ENCODE measurements at regions not wholly inside any gene's neighbourhood (a gene's known extent, or its start where the extent isn't known, plus 50 kb on each side); places are given as distances from the start of the nearest gene placed in this dataset.

GRCh38 chr13:89862691-89863036, 1484.8 kb upstream of the MIR17HG start:
- H3K9ac ChIP-seq (ENCODE audit: low read length in 5 of 5) = no peak overlapping the region
- H3K36me3 ChIP-seq (ENCODE audit: control insufficient read depth in 5 of 5, insufficient read depth in 5 of 5, low read length in 5 of 5) = no peaks in the 10 kb centered on the region
- no peaks in the 10 kb centered on the region for H3K4me1 ChIP-seq (ENCODE audit: control insufficient read depth in 5 of 5, insufficient read depth in 5 of 5, low read length in 5 of 5)
- H3K4me3 ChIP-seq (ENCODE audit: low read depth in 1 of 5, low read length in 5 of 5) = no peak overlapping the region
- H3K27me3 ChIP-seq (ENCODE audit: control insufficient read depth in 5 of 5, insufficient read depth in 4 of 5, low read length in 5 of 5) = no peaks in the 10 kb centered on the region
- H3K9me3 ChIP-seq (ENCODE audit: control insufficient read depth in 5 of 5, low read length in 5 of 5) = no peaks in the 10 kb centered on the region
- H3K27ac ChIP-seq (ENCODE audit: low read depth, low read length) = no peak overlapping the region

GRCh38 chr13:89865164-89866064, 1482.1 kb upstream of the MIR17HG start:
- Histone ChIP-seq H3K4me1 (ENCODE audit: control insufficient read depth in 5 of 5, insufficient read depth in 5 of 5, low read length in 5 of 5) (no peaks in the 10 kb centered on the region), H3K36me3 (ENCODE audit: control insufficient read depth in 5 of 5, insufficient read depth in 5 of 5, low read length in 5 of 5) (no peaks in the 10 kb centered on the region), H3K9ac (ENCODE audit: low read length in 5 of 5) (no peak overlapping the region), H3K4me3 (ENCODE audit: low read depth in 1 of 5, low read length in 5 of 5) (no peak overlapping the region), H3K27ac (ENCODE audit: low read depth, low read length) (no peak overlapping the region), H3K27me3 (ENCODE audit: control insufficient read depth in 5 of 5, insufficient read depth in 4 of 5, low read length in 5 of 5) (no peaks in the 10 kb centered on the region), H3K9me3 (ENCODE audit: control insufficient read depth in 5 of 5, low read length in 5 of 5) (no peaks in the 10 kb centered on the region)

DNA sequence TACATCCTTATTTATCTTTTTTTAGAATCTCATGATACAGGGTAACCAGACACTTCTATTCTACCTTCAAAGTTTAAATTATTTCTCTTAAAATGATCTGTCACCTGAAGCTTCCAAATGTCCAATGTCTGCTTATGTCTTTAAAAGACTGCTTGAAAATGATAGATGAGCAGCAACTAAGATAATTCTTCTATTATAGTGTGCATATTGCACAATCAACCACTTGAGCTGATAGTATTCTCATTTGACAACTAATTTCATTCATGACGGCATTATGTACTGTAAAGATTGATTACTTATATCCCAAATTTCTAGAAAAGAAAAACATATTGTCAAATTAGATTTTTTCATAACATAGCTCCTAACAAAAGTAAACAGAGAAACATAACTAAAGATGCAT, 1478.2 kb upstream of the MIR17HG start:
- Histone ChIP-seq H3K27ac (ENCODE audit: low read depth, low read length) (no peak overlapping the region), H3K4me1 (ENCODE audit: control insufficient read depth in 5 of 5, insufficient read depth in 5 of 5, low read length in 5 of 5) (no peaks in the 10 kb centered on the region), H3K27me3 (ENCODE audit: control insufficient read depth in 5 of 5, insufficient read depth in 4 of 5, low read length in 5 of 5) (no peaks in the 10 kb centered on the region), H3K4me3 (ENCODE audit: low read depth in 1 of 5, low read length in 5 of 5) (no peak overlapping the region), H3K36me3 (ENCODE audit: control insufficient read depth in 5 of 5, insufficient read depth in 5 of 5, low read length in 5 of 5) (no peaks in the 10 kb centered on the region), H3K9ac (ENCODE audit: low read length in 5 of 5) (no peak overlapping the region), H3K9me3 (ENCODE audit: control insufficient read depth in 5 of 5, low read length in 5 of 5) (no peaks in the 10 kb centered on the region)

DNA sequence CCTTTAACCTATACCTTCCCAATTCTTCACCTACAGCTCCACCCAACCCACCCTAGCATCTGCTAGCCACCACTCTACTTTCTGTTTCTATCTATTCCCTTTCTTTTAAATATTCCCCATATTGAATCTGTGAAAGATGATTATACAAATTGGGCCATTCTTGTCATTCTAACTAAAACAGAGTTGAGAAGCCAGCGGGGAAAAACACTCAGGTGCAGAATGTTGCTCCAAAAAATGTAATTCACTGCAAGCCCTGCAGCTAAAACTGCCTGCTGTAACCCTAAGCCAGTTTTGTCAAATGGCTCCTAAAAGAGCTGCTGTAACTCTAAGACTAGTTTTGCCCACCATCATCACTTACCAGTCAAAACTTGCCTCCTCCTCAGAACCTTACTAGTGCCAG, 1468.6 kb upstream of the MIR17HG start:
- no peaks in the 10 kb centered on the region for H3K36me3 ChIP-seq (ENCODE audit: control insufficient read depth in 5 of 5, insufficient read depth in 5 of 5, low read length in 5 of 5)
- H3K27me3 ChIP-seq (ENCODE audit: control insufficient read depth in 5 of 5, insufficient read depth in 4 of 5, low read length in 5 of 5) = no peaks in the 10 kb centered on the region
- H3K27ac ChIP-seq (ENCODE audit: low read depth, low read length) = no peak overlapping the region
- H3K9ac ChIP-seq (ENCODE audit: low read length in 5 of 5) = no peak overlapping the region
- H3K9me3 ChIP-seq (ENCODE audit: control insufficient read depth in 5 of 5, low read length in 5 of 5) = no peaks in the 10 kb centered on the region
- H3K4me1 ChIP-seq (ENCODE audit: control insufficient read depth in 5 of 5, insufficient read depth in 5 of 5, low read length in 5 of 5) = no peaks in the 10 kb centered on the region
- H3K4me3 ChIP-seq (ENCODE audit: low read depth in 1 of 5, low read length in 5 of 5) = no peak overlapping the region

DNA sequence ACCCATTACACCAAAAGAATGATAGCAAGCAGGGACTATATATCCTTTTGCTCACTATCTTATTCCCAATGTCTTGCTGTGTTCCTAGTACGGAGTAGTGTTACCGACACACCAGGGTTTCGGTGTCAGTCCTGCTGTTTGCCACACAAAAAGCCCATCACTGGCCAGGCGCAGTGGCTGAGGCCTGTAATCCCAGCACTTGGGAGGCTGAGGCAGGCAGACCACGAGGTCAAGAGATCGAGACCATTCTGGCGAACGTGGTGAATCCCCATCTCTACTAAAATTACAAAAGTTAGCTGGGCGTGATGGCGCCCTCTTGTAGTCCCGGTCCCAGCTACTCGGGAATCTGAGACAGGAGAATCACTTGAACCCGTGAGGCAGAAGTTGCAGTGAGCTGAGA, 1467.3 kb upstream of the MIR17HG start:
- Histone ChIP-seq H3K4me1 (ENCODE audit: control insufficient read depth in 5 of 5, insufficient read depth in 5 of 5, low read length in 5 of 5) (no peaks in the 10 kb centered on the region), H3K27me3 (ENCODE audit: control insufficient read depth in 5 of 5, insufficient read depth in 4 of 5, low read length in 5 of 5) (no peaks in the 10 kb centered on the region), H3K9ac (ENCODE audit: low read length in 5 of 5) (no peak overlapping the region), H3K27ac (ENCODE audit: low read depth, low read length) (no peak overlapping the region), H3K4me3 (ENCODE audit: low read depth in 1 of 5, low read length in 5 of 5) (no peak overlapping the region), H3K36me3 (ENCODE audit: control insufficient read depth in 5 of 5, insufficient read depth in 5 of 5, low read length in 5 of 5) (no peaks in the 10 kb centered on the region), H3K9me3 (ENCODE audit: control insufficient read depth in 5 of 5, low read length in 5 of 5) (no peaks in the 10 kb centered on the region)

DNA sequence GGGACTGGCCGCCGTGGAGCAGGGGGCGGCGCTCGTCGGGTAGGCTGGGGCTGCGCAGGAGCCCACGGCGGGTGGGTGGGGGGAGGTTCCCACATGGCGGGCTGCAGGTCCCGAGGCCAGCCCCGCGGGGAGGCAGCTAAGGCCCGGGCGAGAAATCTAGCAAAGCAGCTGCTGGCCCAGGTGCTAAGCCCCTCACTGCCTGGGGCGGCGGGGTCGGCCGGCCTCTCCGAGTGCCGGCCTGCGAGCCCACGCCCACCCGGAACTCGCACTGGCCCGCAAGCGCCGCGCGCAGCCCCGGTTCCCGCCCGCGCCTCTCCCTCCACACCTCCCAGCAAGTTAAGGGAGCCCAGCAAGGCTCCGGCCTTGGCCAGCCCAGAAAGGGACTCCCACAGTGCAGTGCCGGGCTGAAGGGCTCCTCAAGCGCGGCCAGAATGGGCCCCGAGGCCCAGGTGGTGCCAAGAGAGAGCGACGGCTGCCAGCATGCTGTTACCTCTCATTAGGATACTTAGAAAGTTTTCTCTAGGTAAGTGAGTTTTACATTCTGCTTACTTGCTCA, 1463.5 kb upstream of the MIR17HG start:
- H3K27me3 ChIP-seq (ENCODE audit: control insufficient read depth in 5 of 5, insufficient read depth in 4 of 5, low read length in 5 of 5) = no peaks in the 10 kb centered on the region
- H3K9me3 ChIP-seq (ENCODE audit: control insufficient read depth in 5 of 5, low read length in 5 of 5) = no peaks in the 10 kb centered on the region
- peaks cover 0 to 3% (median 0%) of the 10 kb centered on the region in 5 donors for H3K4me1 ChIP-seq (ENCODE audit: control insufficient read depth in 5 of 5, insufficient read depth in 5 of 5, low read length in 5 of 5)
- no peak overlapping the region for H3K4me3 ChIP-seq (ENCODE audit: low read depth in 1 of 5, low read length in 5 of 5)
- H3K27ac ChIP-seq (ENCODE audit: low read depth, low read length) = no peak overlapping the region
- H3K9ac ChIP-seq (ENCODE audit: low read length in 5 of 5) = no peak overlapping the region
- no peaks in the 10 kb centered on the region for H3K36me3 ChIP-seq (ENCODE audit: control insufficient read depth in 5 of 5, insufficient read depth in 5 of 5, low read length in 5 of 5)

GRCh38 chr13:89890806-89891205, 1456.7 kb upstream of the MIR17HG start:
- Histone ChIP-seq H3K27me3 (ENCODE audit: control insufficient read depth in 5 of 5, insufficient read depth in 4 of 5, low read length in 5 of 5) (no peaks in the 10 kb centered on the region), H3K4me1 (ENCODE audit: control insufficient read depth in 5 of 5, insufficient read depth in 5 of 5, low read length in 5 of 5) (no peaks in the 10 kb centered on the region)

GRCh38 chr13:89891416-89891815, 1456.1 kb upstream of the MIR17HG start:
- Histone ChIP-seq H3K27ac (ENCODE audit: low read depth, low read length) (no peak overlapping the region), H3K36me3 (ENCODE audit: control insufficient read depth in 5 of 5, insufficient read depth in 5 of 5, low read length in 5 of 5) (no peaks in the 10 kb centered on the region), H3K9ac (ENCODE audit: low read length in 5 of 5) (no peak overlapping the region), H3K9me3 (ENCODE audit: control insufficient read depth in 5 of 5, low read length in 5 of 5) (no peaks in the 10 kb centered on the region), H3K4me3 (ENCODE audit: low read depth in 1 of 5, low read length in 5 of 5) (no peak overlapping the region), H3K27me3 (ENCODE audit: control insufficient read depth in 5 of 5, insufficient read depth in 4 of 5, low read length in 5 of 5) (no peaks in the 10 kb centered on the region), H3K4me1 (ENCODE audit: control insufficient read depth in 5 of 5, insufficient read depth in 5 of 5, low read length in 5 of 5) (no peaks in the 10 kb centered on the region)

More at GRCh38 chr13:89890806-89891205, 1456.7 kb upstream of the MIR17HG start:
- Histone ChIP-seq H3K4me3 (ENCODE audit: low read depth in 1 of 5, low read length in 5 of 5) (no peak overlapping the region), H3K27ac (ENCODE audit: low read depth, low read length) (no peak overlapping the region), H3K9ac (ENCODE audit: low read length in 5 of 5) (no peak overlapping the region), H3K9me3 (ENCODE audit: control insufficient read depth in 5 of 5, low read length in 5 of 5) (no peaks in the 10 kb centered on the region), H3K36me3 (ENCODE audit: control insufficient read depth in 5 of 5, insufficient read depth in 5 of 5, low read length in 5 of 5) (no peaks in the 10 kb centered on the region)

DNA sequence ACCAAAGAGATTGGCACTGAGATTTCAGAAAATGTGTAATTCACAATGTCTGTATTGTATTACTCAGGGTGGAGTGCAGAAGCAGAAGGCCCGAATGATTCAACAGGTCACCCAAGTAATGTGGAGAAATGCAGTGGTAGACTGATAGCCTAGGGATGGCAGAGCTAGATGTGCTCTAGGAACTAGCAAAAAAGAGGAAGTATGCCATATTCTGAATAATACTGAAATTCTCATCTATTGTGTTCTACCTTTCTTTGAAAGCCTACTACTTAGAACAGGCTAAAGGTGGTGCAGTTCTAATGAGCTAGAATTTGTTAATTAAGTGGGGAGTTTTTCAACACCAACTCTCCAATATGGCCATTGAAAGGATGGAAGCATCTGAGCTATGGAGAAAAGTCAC, 1449.8 kb upstream of the MIR17HG start:
- no peaks in the 10 kb centered on the region for H3K9me3 ChIP-seq (ENCODE audit: control insufficient read depth in 5 of 5, low read length in 5 of 5)
- H3K9ac ChIP-seq (ENCODE audit: low read length in 5 of 5) = no peak overlapping the region
- H3K27ac ChIP-seq (ENCODE audit: low read depth, low read length) = no peak overlapping the region
- no peak overlapping the region for H3K4me3 ChIP-seq (ENCODE audit: low read depth in 1 of 5, low read length in 5 of 5)
- no peaks in the 10 kb centered on the region for H3K36me3 ChIP-seq (ENCODE audit: control insufficient read depth in 5 of 5, insufficient read depth in 5 of 5, low read length in 5 of 5)
- peaks cover 0 to 9% (median 0%) of the 10 kb centered on the region in 5 donors for H3K4me1 ChIP-seq (ENCODE audit: control insufficient read depth in 5 of 5, insufficient read depth in 5 of 5, low read length in 5 of 5)
- H3K27me3 ChIP-seq (ENCODE audit: control insufficient read depth in 5 of 5, insufficient read depth in 4 of 5, low read length in 5 of 5) = no peaks in the 10 kb centered on the region

GRCh38 chr13:89899302-89900103, 1448.0 kb upstream of the MIR17HG start:
- Histone ChIP-seq H3K36me3 (ENCODE audit: control insufficient read depth in 5 of 5, insufficient read depth in 5 of 5, low read length in 5 of 5) (no peaks in the 10 kb centered on the region), H3K27me3 (ENCODE audit: control insufficient read depth in 5 of 5, insufficient read depth in 4 of 5, low read length in 5 of 5) (no peaks in the 10 kb centered on the region), H3K27ac (ENCODE audit: low read depth, low read length) (no peak overlapping the region), H3K4me1 (ENCODE audit: control insufficient read depth in 5 of 5, insufficient read depth in 5 of 5, low read length in 5 of 5) (peaks cover 0 to 9% (median 0%) of the 10 kb centered on the region in 5 donors), H3K4me3 (ENCODE audit: low read depth in 1 of 5, low read length in 5 of 5) (no peak overlapping the region), H3K9me3 (ENCODE audit: control insufficient read depth in 5 of 5, low read length in 5 of 5) (no peaks in the 10 kb centered on the region), H3K9ac (ENCODE audit: low read length in 5 of 5) (no peak overlapping the region)

Data from subcutaneous abdominal adipose tissue (tissue), 5 donors.